ENCODE measurements at regions not wholly inside any gene's neighbourhood (a gene's known extent, or its start where the extent isn't known, plus 50 kb on each side); places are given as distances from the start of the nearest gene placed in this dataset.

- in situ Hi-C loops (cut with HindIII; ENCODE audit: low sequenced_read_pairs): no loop called here
These were observed 272.7 kb upstream of the CADM1 start for GRCh38 chr11:115776916-115777315.

GRCh38 chr11:115775846-115776245 lies 271.6 kb upstream of the CADM1 start:
- TF ChIP-seq CTCF (IDR thresholded peaks at IDR 0.05; ENCODE audit: low read depth, low read length, missing control alignments): no peak
- in situ Hi-C loops (cut with HindIII; ENCODE audit: low sequenced_read_pairs): no loop called here
- no peak overlapping the region for H3K4me3 ChIP-seq (ENCODE audit: low read depth, low read length)
- no peak for DNase-seq (ENCODE audit: low read depth)

More at GRCh38 chr11:115776916-115777315, 272.7 kb upstream of the CADM1 start:
- H3K4me3 ChIP-seq (ENCODE audit: low read depth, low read length): no peak overlapping the region
- no peak for TF ChIP-seq CTCF (IDR thresholded peaks at IDR 0.05; ENCODE audit: low read depth, low read length, missing control alignments)
- DNase-seq (ENCODE audit: low read depth): no peak

GRCh38 chr11:115774756-115775155 lies 270.5 kb upstream of the CADM1 start:
- TF ChIP-seq CTCF (IDR thresholded peaks at IDR 0.05; ENCODE audit: low read depth, low read length, missing control alignments): no peak
- in situ Hi-C loops (cut with HindIII; ENCODE audit: low sequenced_read_pairs): no loop called here
- no peak overlapping the region for H3K4me3 ChIP-seq (ENCODE audit: low read depth, low read length)
- no peak for DNase-seq (ENCODE audit: low read depth)

GRCh38 chr11:115769891-115770290 lies 265.7 kb upstream of the CADM1 start:
- no peak overlapping the region for H3K4me3 ChIP-seq (ENCODE audit: low read depth, low read length)
- no peak for DNase-seq (ENCODE audit: low read depth)
- no peak for TF ChIP-seq CTCF (IDR thresholded peaks at IDR 0.05; ENCODE audit: low read depth, low read length, missing control alignments)
- in situ Hi-C loops (cut with HindIII; ENCODE audit: low sequenced_read_pairs): no loop called here

GRCh38 chr11:115767883-115768282 lies 263.7 kb upstream of the CADM1 start:
- in situ Hi-C loops (cut with HindIII; ENCODE audit: low sequenced_read_pairs): no loop called here
- no peak for DNase-seq (ENCODE audit: low read depth)
- H3K4me3 ChIP-seq (ENCODE audit: low read depth, low read length): no peak overlapping the region
- no peak for TF ChIP-seq CTCF (IDR thresholded peaks at IDR 0.05; ENCODE audit: low read depth, low read length, missing control alignments)

- no peak for DNase-seq (ENCODE audit: low read depth)
- no peak for TF ChIP-seq CTCF (IDR thresholded peaks at IDR 0.05; ENCODE audit: low read depth, low read length, missing control alignments)
- in situ Hi-C loops (cut with HindIII; ENCODE audit: low sequenced_read_pairs): no loop called here
- no peak overlapping the region for H3K4me3 ChIP-seq (ENCODE audit: low read depth, low read length)
These were observed 263.0 kb upstream of the CADM1 start for GRCh38 chr11:115767047-115767802.
